Activated CD4-positive, alpha-beta T cell treated with anti-CD3 and anti-CD28 coated beads, Interleukin-2, Interleukin-6, amounts not matched to agents 100 ng/mL and 50 ng/mL, durations not matched to agents 16 hours and 8 hours (primary cell): ENCODE measurements at regions not wholly inside any gene's neighbourhood (a gene's known extent, or its start where the extent isn't known, plus 50 kb on each side); places are given as distances from the start of the nearest gene placed in this dataset.

Experiments
- DNase-seq: peaks from one replicate; pipeline ENCODE4 v3.0.0-alpha.2; 2020

DNA sequence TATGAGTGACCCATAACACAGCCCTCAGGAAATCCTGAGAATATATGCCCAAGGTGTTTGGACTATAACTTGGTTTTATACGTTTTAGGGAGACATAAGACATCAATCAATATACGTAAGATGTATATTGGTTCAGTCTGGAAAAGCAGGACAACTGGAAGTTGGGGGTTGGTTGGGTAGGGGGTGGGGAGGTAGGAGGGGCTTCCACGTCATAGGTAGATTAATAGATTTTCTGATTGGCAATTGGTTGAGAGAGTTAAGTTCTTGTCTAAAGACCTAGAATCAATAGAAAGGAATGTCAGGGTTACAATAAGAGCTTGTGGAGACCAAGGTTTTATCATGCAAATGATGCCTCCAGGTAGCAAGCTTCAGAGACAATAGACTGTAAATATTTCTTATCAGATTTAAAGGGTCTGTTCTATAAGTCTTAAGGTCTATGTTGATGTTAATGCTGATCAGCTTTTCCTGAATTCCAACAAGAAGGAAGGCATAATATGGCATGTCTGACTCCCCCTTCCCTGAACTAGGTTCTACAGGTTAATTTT is 2267.7 kb upstream of the ACO1 start:
- no peak for DNase-seq

GRCh38 chr9:30120666-30121065 is 2263.8 kb upstream of the ACO1 start:
- no peak for DNase-seq

- no peak for DNase-seq
Observed at GRCh38 chr9:30121611-30122010, 2262.8 kb upstream of the ACO1 start.

- no peak for DNase-seq
Observed at GRCh38 chr9:30125881-30126280, 2258.6 kb upstream of the ACO1 start.

- no peak for DNase-seq
Observed at GRCh38 chr9:30127371-30127770, 2257.1 kb upstream of the ACO1 start.

DNA sequence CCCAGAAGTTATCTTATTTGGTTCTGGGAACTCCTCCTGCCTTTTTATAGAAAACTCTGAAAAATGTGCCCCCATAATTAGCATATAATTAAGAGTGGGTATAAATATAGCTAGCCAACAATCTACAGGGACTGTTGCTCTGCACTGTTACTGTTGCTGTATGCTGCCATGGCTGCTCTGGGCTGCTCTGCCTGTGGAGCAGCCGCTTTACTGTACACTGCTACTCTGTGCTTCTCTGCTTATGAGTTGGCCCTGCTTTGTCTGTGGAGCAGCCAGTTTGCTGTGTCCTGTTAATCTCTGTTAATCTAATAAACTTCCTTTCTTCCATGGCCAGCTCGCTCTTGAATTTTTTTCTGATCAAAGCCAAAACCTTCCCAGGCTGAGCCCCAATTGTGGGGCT is 2244.0 kb upstream of the ACO1 start:
- no peak for DNase-seq

DNA sequence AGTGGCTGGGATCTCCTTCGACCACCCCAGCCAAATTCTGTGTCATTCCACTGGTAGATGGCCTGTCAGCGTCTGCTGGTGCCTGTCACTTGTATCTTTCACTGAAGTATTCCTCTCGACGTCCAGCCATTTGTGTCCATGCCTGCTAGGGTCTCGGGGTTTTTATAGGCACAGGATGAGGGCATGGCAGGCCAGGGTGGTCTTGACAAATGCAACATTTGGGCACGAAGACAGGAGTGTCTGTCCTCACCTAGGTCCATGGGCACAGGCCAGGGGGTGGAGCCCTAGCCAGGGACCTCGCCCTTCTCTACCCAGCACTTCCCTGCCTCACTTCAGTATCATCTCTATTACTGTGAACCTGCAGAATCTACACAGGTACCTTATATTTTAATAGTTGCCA is 2223.9 kb upstream of the ACO1 start:
- no peak for DNase-seq

GRCh38 chr9:30172206-30172605 is 2212.2 kb upstream of the ACO1 start:
- no peak for DNase-seq

DNA sequence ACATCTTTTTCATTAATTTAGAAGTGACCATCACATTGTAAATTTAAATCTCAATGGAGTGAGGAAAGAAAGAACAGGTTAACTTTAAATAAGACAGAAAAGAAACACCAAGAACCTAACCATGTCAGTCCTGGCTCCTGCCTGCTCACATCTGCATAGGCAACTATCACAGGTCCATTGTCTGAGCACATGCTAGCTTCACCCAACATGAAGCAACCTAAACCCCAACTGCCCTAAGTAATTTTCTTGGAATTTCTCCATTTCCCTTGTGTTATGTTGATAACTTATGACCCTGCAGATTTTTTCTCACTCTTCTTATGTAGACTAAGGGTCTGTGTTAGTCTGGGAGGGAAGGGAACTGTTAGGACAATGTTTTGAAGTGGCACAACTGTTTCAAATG is 2205.8 kb upstream of the ACO1 start:
- DNase-seq, result no peak

GRCh38 chr9:30193421-30193820 is 2191.0 kb upstream of the ACO1 start:
- no peak for DNase-seq

DNA sequence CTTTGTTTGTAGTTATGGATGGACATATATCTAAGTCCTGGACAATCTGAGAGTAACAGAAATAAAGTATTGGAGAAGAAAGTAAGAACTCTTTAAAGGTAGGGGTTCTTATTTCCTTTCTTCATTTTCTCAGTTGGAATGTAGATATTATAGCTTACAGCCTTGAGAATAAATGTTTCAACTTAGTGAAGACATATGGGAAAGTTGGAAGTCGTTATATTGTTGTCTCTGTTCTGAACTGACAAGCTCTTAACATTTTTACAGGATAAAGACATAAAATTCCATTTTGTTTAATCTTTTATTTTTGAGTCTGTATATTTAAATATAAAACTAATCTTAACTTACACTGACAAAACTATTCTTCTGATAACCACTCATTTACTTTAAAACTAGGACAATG is 2187.5 kb upstream of the ACO1 start:
- DNase-seq, result no peak

GRCh38 chr9:30197453-30197852 is 2187.0 kb upstream of the ACO1 start:
- DNase-seq, result no peak

DNA sequence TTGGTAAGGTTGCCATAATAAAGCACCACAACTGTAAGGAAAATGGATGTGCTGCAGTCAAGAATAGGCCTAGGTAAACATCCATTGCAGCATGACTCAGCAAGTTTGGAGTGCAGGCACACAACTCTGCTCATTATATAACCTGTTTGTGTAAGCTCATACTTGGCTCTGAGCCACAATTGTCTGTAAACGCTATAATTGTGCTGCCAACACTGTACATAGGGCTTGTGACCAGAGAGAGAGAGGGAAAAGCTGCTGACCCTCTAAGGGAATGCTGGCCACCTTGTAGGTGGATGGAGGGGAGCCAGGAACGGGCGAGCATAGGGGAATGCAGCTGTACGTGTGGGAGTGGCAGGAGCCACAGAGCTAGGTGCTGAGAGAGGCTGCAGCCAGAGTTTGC is 2186.5 kb upstream of the ACO1 start:
- no peak for DNase-seq

DNA sequence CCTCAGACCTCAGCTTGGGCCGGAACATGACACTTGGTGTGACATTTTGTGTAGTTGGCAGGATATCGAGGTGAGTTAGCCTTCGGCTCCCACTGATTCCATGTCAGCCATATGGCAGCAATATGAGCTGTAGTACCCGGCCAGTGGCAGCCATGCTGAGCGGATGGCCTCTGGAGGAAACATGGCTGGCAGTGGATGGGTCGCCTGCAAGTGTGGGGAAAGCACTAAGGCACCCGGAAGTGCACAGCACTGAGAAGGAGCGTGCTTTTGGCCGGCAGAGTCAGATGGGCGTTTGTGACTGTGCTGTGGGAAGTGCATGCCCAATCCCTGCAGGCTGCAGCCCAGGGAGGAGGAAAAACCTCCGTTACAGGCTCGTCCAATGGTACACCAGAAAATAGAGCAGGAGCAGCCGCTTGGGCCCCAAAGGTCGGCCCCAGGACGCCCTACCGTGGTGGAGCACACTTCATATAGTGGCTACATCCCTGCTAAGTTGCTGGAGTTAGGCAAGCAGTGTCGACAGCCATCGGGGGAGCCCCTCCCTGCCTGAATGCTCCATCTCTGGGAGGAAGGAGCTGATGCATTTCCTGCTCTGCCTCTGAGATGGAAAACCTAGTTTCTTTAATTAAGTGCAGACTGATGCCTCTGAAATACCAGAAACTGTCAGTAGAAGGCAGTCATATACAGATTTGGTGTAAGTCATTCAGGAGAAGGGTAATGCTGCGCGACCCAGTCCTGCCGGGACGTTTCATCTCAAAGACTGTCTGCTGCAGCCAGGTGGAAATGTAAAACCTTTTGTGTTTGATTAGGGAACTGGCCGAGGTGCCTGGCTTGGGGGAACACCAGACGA is 2185.8 kb upstream of the ACO1 start:
- no peak for DNase-seq

- DNase-seq, result no peak
Observed at GRCh38 chr9:30201024-30201423, 2183.4 kb upstream of the ACO1 start.

DNA sequence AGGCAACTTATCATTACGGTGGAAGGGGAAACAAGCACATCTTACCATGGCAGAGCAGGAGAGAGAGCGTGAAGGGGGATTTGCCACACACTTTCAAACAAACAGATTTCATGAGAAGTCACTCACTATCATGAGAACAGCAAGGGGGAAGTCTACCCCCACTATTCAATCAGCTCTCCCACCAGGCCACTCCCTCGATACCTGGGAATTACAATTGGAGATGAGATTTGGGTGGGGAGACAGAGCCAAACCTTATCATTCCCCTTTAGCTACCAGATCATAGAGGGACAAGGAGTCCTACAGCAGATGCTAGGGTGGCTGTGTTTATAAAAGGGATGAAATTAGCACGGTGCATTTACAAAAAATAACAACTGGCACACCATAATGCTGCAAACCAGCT is 2149.4 kb upstream of the ACO1 start:
- no peak for DNase-seq

GRCh38 chr9:30235564-30235963 is 2148.9 kb upstream of the ACO1 start:
- no peak for DNase-seq

GRCh38 chr9:30239878-30240277 is 2144.6 kb upstream of the ACO1 start:
- no peak for DNase-seq

DNA sequence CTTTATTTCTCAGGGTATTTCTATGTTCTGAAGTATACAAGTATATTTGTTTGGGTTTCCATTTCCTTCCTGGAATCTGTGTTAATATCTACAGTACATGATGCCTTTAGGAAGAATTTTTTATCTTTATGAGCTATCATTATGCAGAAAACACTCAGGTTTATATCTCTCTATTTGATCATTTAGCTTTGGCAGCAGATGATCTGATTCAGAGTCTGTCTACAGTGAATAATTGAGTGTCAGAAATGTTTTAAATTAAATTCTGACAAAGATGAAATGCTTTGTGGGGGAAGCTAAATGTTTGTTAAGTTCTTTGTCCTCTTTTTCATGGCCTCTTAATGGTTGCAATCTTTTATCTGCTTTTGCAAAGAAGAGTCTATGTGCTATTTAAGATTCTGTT is 2141.0 kb upstream of the ACO1 start:
- DNase-seq, result no peak

GRCh38 chr9:30244877-30245276 is 2139.6 kb upstream of the ACO1 start:
- DNase-seq, result no peak

- no peak for DNase-seq
Observed at GRCh38 chr9:30250872-30251271, 2133.6 kb upstream of the ACO1 start.

DNA sequence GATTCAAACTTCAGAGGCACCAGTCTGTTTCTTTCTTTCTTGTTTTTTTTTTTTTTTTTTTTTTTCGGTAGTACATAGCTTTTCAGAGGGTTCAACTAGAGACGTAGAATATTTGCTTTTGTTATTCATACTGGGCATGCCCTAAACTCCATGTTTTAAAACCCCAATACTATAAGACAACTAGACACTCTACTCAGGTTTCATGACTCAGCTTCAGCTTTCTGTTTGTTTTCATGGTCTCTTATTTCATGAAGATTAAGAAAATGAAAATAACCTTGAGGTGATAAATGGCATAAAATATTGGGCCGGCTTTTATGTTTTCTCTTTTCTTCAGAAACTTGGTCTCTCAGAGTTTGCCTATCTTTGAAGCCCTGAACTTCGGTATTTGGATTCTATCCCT is 2126.3 kb upstream of the ACO1 start:
- DNase-seq, result no peak

DNA sequence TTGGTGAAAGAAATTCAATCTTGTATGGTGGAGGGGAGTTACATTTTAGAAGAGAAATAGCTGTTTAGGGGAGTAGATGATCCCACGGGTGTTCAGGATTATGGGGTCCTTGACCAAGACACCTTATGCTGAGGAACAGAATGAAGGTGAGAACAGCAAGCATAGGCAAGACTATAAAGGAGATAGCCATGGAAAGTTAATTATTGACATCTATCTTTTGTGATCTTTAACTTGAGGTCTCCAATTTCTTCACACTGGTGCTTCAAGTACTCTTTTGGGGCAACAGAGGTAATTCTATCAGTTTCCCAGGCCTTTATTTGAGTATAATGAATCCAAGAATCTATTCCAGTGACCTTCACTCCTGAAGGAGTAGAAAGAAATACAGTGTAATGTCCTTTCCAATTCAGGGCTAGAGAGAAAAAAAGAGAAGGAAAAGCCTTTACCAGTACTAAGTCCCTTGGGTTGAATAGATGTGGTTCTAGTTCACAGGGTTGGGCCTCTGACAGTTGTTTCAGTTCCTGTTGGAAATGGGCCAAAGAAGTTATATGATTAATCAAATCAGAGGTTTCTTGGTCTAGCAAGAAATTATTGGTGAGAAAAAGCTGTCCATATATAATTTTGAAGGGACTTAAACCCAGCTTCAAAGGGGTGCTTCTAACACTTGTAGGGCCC is 2104.1 kb upstream of the ACO1 start:
- no peak for DNase-seq

DNA sequence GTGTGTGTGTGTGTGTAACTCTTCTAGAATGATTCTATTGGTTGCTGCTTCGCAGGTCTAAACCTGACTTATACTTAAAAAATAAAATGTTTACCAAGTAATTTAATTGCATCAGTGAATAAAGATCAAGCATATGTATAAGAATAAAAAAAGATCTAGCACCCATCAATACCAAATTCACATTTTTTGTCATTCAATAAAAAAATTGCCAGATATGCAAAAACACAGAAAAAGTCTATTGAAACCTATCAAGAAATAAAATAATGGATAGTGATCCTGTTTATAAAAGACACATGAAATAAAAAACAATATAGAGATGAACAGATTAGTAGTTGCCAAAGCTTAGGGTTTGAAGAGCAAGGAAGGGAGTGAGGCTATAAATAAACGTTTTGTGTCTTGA is 2095.0 kb upstream of the ACO1 start:
- DNase-seq, result no peak
